CD14-positive monocyte (primary cell): ENCODE measurements at regions not wholly inside any gene's neighbourhood (a gene's known extent, or its start where the extent isn't known, plus 50 kb on each side); places are given as distances from the start of the nearest gene placed in this dataset.

ENCODE experiments used
- DNase-seq, 3 donors: peaks; one replicate each; pipeline ENCODE4 v3.0.0-alpha.2; 2011 to 2022
- H2AFZ ChIP-seq: 2 replicates; pipeline ENCODE4 v1.6.0; 2012; ENCODE audit warnings: mild to moderate bottlenecking, low read depth, low read length, inconsistent platforms; ENCODE audit not compliant: insufficient read depth, poor library complexity, severe bottlenecking
- H3K27ac ChIP-seq, 2 donors: 1 replicate in 1 of 2; 2 replicates in 1 of 2; pipeline ENCODE4 v1.5.1; 2012 to 2013; ENCODE audit warnings: low read length in 2 of 2, control low read depth in 1 of 2, inconsistent platforms in 1 of 2, low read depth in 1 of 2, mild to moderate bottlenecking in 1 of 2
- H3K27me3 ChIP-seq, 2 donors: one replicate each; pipeline versions ENCODE4 v1.6.0 to v1.6.1; 2011 to 2013; ENCODE audit warnings: low read length in 2 of 2; ENCODE audit not compliant: control insufficient read depth in 2 of 2, insufficient read depth in 2 of 2
- H3K36me3 ChIP-seq, 2 donors: replicated peaks in 1 of 2; 1 replicate in 1 of 2; 2 replicates in 1 of 2; pipeline versions ENCODE4 v1.5.1 to v1.6.1; 2012 to 2013; ENCODE audit warnings: low read length in 2 of 2, control low read depth in 1 of 2, inconsistent platforms in 1 of 2, mild to moderate bottlenecking in 1 of 2; ENCODE audit not compliant: insufficient read depth in 2 of 2, control insufficient read depth in 1 of 2
- H3K4me1 ChIP-seq, 2 donors: 1 replicate in 1 of 2; 2 replicates in 1 of 2; pipeline versions ENCODE4 v1.5.1 to v1.6.1; 2012 to 2013; ENCODE audit warnings: low read length in 2 of 2, control low read depth in 1 of 2, inconsistent platforms in 1 of 2, mild to moderate bottlenecking in 1 of 2, moderate library complexity in 1 of 2; ENCODE audit not compliant: insufficient read depth in 2 of 2, control insufficient read depth in 1 of 2
- H3K4me2 ChIP-seq: replicated peaks from 2 replicates; pipeline ENCODE3; 2012; ENCODE audit warnings: low read length, moderate library complexity, mild to moderate bottlenecking; ENCODE audit not compliant: poor library complexity, severe bottlenecking; ENCODE audit errors: extremely low read depth
- H3K4me3 ChIP-seq, 3 experiments: fragments of 200-600 bp in 1 of 3; sonication (generic) in 1 of 3; replicated peaks in 1 of 3; 1 replicate in 2 of 3; 2 replicates in 1 of 3; pipeline ENCODE4 v1.5.1; 2011 to 2013; ENCODE audit warnings: low read length in 3 of 3, mild to moderate bottlenecking in 3 of 3, control low read depth in 2 of 3, low read depth in 2 of 3, inconsistent platforms in 1 of 3, moderate library complexity in 1 of 3
- H3K79me2 ChIP-seq: 2 replicates; pipeline ENCODE4 v1.6.0; 2012; ENCODE audit warnings: mild to moderate bottlenecking, control low read depth, inconsistent platforms, low read length, moderate library complexity; ENCODE audit not compliant: insufficient read depth
- H3K9ac ChIP-seq: 2 replicates; pipeline ENCODE4 v1.6.0; 2017; ENCODE audit warnings: low read length, mild to moderate bottlenecking; ENCODE audit not compliant: insufficient read depth, poor library complexity, severe bottlenecking
- H3K9me3 ChIP-seq, 2 donors: replicated peaks in 1 of 2; 1 replicate in 1 of 2; 2 replicates in 1 of 2; pipeline versions ENCODE4 v1.5.1 to v1.6.1; 2012 to 2013; ENCODE audit warnings: low read length in 2 of 2, control low read depth in 1 of 2; ENCODE audit not compliant: control insufficient read depth in 1 of 2, insufficient read depth in 1 of 2
- H4K20me1 ChIP-seq: 2 replicates; pipeline ENCODE4 v1.6.0; 2012; ENCODE audit warnings: mild to moderate bottlenecking, low read length, control low read depth, moderate library complexity; ENCODE audit not compliant: insufficient read depth
- H3K27ac Mint-ChIP-seq, 7 donors: one replicate each; pipeline ENCODE4 v1.8.0; 2020; ENCODE audit warnings: mild to moderate bottlenecking in 7 of 7, mixed read lengths in 7 of 7, moderate library complexity in 6 of 7, inconsistent platforms in 2 of 7
- H3K27me3 Mint-ChIP-seq, 3 donors: one replicate each; pipeline ENCODE4 v1.8.0; 2021 to 2022; ENCODE audit warnings: low read depth in 3 of 3, mild to moderate bottlenecking in 3 of 3, mixed read lengths in 3 of 3, moderate library complexity in 3 of 3, inconsistent platforms in 1 of 3
- H3K36me3 Mint-ChIP-seq, 2 donors: one replicate each; pipeline ENCODE4 v1.8.0; 2020; ENCODE audit warnings: mixed read lengths in 2 of 2, inconsistent platforms in 1 of 2, mild to moderate bottlenecking in 1 of 2
- H3K4me1 Mint-ChIP-seq: one replicate; pipeline ENCODE4 v1.8.0; 2020; ENCODE audit warnings: mild to moderate bottlenecking, mixed read lengths
- H3K4me3 Mint-ChIP-seq, 2 donors: one replicate each; pipeline ENCODE4 v1.8.0; 2020; ENCODE audit warnings: mild to moderate bottlenecking in 2 of 2, mixed read lengths in 2 of 2, moderate library complexity in 1 of 2
- H3K9me3 Mint-ChIP-seq, 7 donors: one replicate each; pipeline ENCODE4 v1.8.0; 2020 to 2022; ENCODE audit warnings: mixed read lengths in 7 of 7, mild to moderate bottlenecking in 6 of 7, moderate library complexity in 6 of 7, inconsistent platforms in 2 of 7
- CTCF ChIP-seq: fragments of 200-600 bp; IDR thresholded peaks from one replicate; pipeline ENCODE4 v1.8.0; 2022; ENCODE audit warnings: antibody characterized with exemption, mild to moderate bottlenecking
- WGBS: methylation state at CpG from one replicate; pipeline ENCODE4 v1.1.5; 2013; ENCODE audit warnings: missing lambda C conversion rate; ENCODE audit not compliant: insufficient coverage; 5-methylcytosine and 5-hydroxymethylcytosine counted together
- intact Hi-C, 2 donors: fragments of 100-400 bp; cut with micrococcal nuclease; formaldehyde crosslinking; loops; one replicate each; pipeline versions ENCODE4 v1.15.0 to v1.15.1; 2023

- H3K27me3 ChIP-seq = no peaks in the 10 kb centered on the region
- no peak for TF ChIP-seq CTCF
- Mint-ChIP-seq H3K4me1 (no peaks in the 10 kb centered on the region), H3K27me3 (no peaks in the 10 kb centered on the region), H3K36me3 (no peaks in the 10 kb centered on the region), H3K4me3 (no peak overlapping the region), H3K27ac (no peak overlapping the region), H3K9me3 (peaks cover 0 to 8% (median 4%) of the 10 kb centered on the region in 7 donors)
- no peak overlapping the region for H3K4me2 ChIP-seq
- H3K36me3 ChIP-seq = no peaks in the 10 kb centered on the region
- DNase-seq = no peak
- no peak overlapping the region for H3K4me3 ChIP-seq
- intact Hi-C loops = no loop called here
- H3K27ac ChIP-seq = no peak overlapping the region
- peaks cover 0 to 3% of the 10 kb centered on the region in 2 donors for H3K9me3 ChIP-seq
- no peaks in the 10 kb centered on the region for H3K4me1 ChIP-seq
- no peak overlapping the region for H3K9ac ChIP-seq
- H4K20me1 ChIP-seq = no peaks in the 10 kb centered on the region
- no peak overlapping the region for H2AFZ ChIP-seq
- no peaks in the 10 kb centered on the region for H3K79me2 ChIP-seq
Measured at GRCh38 chr6:67493682-67494081, 1141.4 kb upstream of the ADGRB3 start.

GRCh38 chr6:67475700-67476099, 1159.4 kb upstream of the ADGRB3 start:
- no peak overlapping the region for H3K27ac Mint-ChIP-seq
- no peaks in the 10 kb centered on the region for H3K36me3 Mint-ChIP-seq
- Histone ChIP-seq H4K20me1 (no peaks in the 10 kb centered on the region), H3K9ac (no peak overlapping the region), H3K4me1 (no peaks in the 10 kb centered on the region), H3K4me3 (no peak overlapping the region), H3K4me2 (no peak overlapping the region), H3K27me3 (no peaks in the 10 kb centered on the region), H2AFZ (no peak overlapping the region), H3K36me3 (no peaks in the 10 kb centered on the region), H3K27ac (no peak overlapping the region), H3K9me3 (peaks cover 3 to 6% of the 10 kb centered on the region in 2 donors), H3K79me2 (no peaks in the 10 kb centered on the region)
- WGBS = 100% methylated on average over 1 of the region's 1 CpG
- peaks cover 0 to 3% (median 0%) of the 10 kb centered on the region in 3 donors for H3K27me3 Mint-ChIP-seq
- TF ChIP-seq CTCF = no peak
- intact Hi-C loops = no loop called here
- peaks cover 0 to 5% (median 1%) of the 10 kb centered on the region in 7 donors for H3K9me3 Mint-ChIP-seq
- DNase-seq = no peak
- H3K4me3 Mint-ChIP-seq = no peak overlapping the region
- no peaks in the 10 kb centered on the region for H3K4me1 Mint-ChIP-seq
